Panc1 (cell line): ENCODE measurements at regions not wholly inside any gene's neighbourhood (a gene's known extent, or its start where the extent isn't known, plus 50 kb on each side); places are given as distances from the start of the nearest gene placed in this dataset.

ENCODE experiments used
- ATAC-seq: fragments of 200-7000 bp; cut with Tn5 transposase; 2 replicates; pipeline ENCODE4 v1.9.1; 2020; ENCODE audit warnings: mild to moderate bottlenecking, moderate library complexity
- BruUV-seq: library from RNA; stranded (reverse); fragments of 400-500 nt; replicated peaks from 2 replicates; lab custom pipeline; 2021; lab: Mats Ljungman, UMichigan
- CTCF ChIA-PET: fragments of 300-600 bp; sonication (Branson Sonifier 250); formaldehyde crosslinking; loops from one replicate; lab custom pipeline; 2022; ENCODE audit warnings: antibody characterized with exemption; lab: Charles Lee
- POLR2A ChIA-PET: fragments of 300-600 bp; sonication (Branson Sonifier 250); formaldehyde crosslinking; loops from one replicate; lab custom pipeline; 2022; ENCODE audit warnings: antibody characterized with exemption; lab: Charles Lee
- DNase-seq: peaks from one replicate; pipeline ENCODE4 v3.0.0-alpha.2; 2010; ENCODE audit warnings: low read depth, low spot score
- H3K27ac ChIP-seq: 2 replicates; pipeline ENCODE4 v1.5.1; 2011; ENCODE audit warnings: mild to moderate bottlenecking, low read length, inconsistent platforms
- H3K27me3 ChIP-seq: fragments of 200-500 bp; sonication (Bioruptor generic); 2 replicates; pipeline ENCODE4 v1.6.0; 2014; ENCODE audit warnings: low read length, inconsistent platforms; ENCODE audit not compliant: control insufficient read depth, insufficient read depth
- H3K36me3 ChIP-seq: fragments of 200-500 bp; sonication (Bioruptor generic); 2 replicates; pipeline ENCODE4 v1.5.1; 2014; ENCODE audit warnings: inconsistent platforms, mild to moderate bottlenecking, low read length, moderate library complexity; ENCODE audit not compliant: control insufficient read depth, insufficient read depth
- H3K4me1 ChIP-seq: 2 replicates; pipeline ENCODE4 v1.5.1; 2011; ENCODE audit warnings: inconsistent platforms, mild to moderate bottlenecking, low read length, moderate library complexity; ENCODE audit not compliant: control insufficient read depth, insufficient read depth
- H3K4me3 ChIP-seq, 2 experiments: 2 replicates each; pipeline ENCODE4 v1.5.1; 2011 to 2012; ENCODE audit warnings: low read depth in 2 of 2, low read length in 2 of 2, mild to moderate bottlenecking in 2 of 2, inconsistent platforms in 1 of 2, moderate library complexity in 1 of 2
- H3K9me3 ChIP-seq: fragments of 200-500 bp; sonication (Bioruptor generic); 2 replicates; pipeline ENCODE4 v1.5.1; 2014; ENCODE audit warnings: low read depth, mild to moderate bottlenecking, inconsistent platforms, low read length, moderate library complexity; ENCODE audit not compliant: control insufficient read depth, insufficient read depth
- CTCF ChIP-seq: fragments of 450-650 bp; IDR thresholded peaks from 2 replicates; pipeline ENCODE4 v1.5.1; 2017; ENCODE audit warnings: mild to moderate bottlenecking
- POLR2AphosphoS5 ChIP-seq: IDR thresholded peaks from 2 replicates; pipeline ENCODE4 v1.6.1; 2012; ENCODE audit warnings: mild to moderate bottlenecking, low read depth, low read length, moderate library complexity
- REST ChIP-seq, 2 experiments: IDR thresholded peaks; 2 replicates each; pipeline ENCODE4 v1.6.1; 2011 to 2012; ENCODE audit warnings: low read depth in 2 of 2, control low read depth in 1 of 2, low read length in 1 of 2, mild to moderate bottlenecking in 1 of 2, moderate library complexity in 1 of 2; ENCODE audit not compliant: insufficient read depth in 1 of 2
- SIN3A ChIP-seq: IDR thresholded peaks from 2 replicates; pipeline ENCODE4 v1.6.1; 2012; ENCODE audit warnings: low read depth, mild to moderate bottlenecking, low read length, moderate library complexity, borderline replicate concordance; ENCODE audit not compliant: insufficient read depth
- TCF7L2 ChIP-seq: IDR thresholded peaks from 2 replicates; pipeline ENCODE4 v1.6.1; 2011; ENCODE audit warnings: mild to moderate bottlenecking, low read depth, low read length, inconsistent platforms
- in situ Hi-C: cut with HindIII; loops from 2 replicates; pipeline ENCODE4 v1.10.0; 2016; ENCODE audit warnings: low sequenced_read_pairs, low pct_unique_long_range_greater_than_20kb
- intact Hi-C: fragments of 100-400 bp; cut with micrococcal nuclease; formaldehyde crosslinking; loops from one replicate; pipeline ENCODE4 v1.10.0; 2022; ENCODE audit not compliant: unreplicated experiment

GRCh38 chr13:34464011-34464410 lies 478.1 kb upstream of the NBEA start:
- no peaks in the 10 kb centered on the region for H3K4me1 ChIP-seq
- ChIA-PET POLR2A (no interaction called here), CTCF (no interaction called here)
- no peaks in the 10 kb centered on the region for H3K9me3 ChIP-seq
- TF ChIP-seq REST (IDR thresholded peaks at IDR 0.05; ENCODE audit: insufficient read depth in 1 of 2, low read depth in 2 of 2, low read length in 1 of 2) (no peak), POLR2AphosphoS5 (no peak), TCF7L2 (no peak), CTCF (no peak), SIN3A (no peak)
- no peak for ATAC-seq
- no peaks in the 10 kb centered on the region for H3K27me3 ChIP-seq
- no TSS peak for BruUV-seq
- in situ Hi-C loops (no loop called here), intact Hi-C loops (no loop called here)
- no peak overlapping the region for H3K27ac ChIP-seq
- no peak overlapping the region for H3K4me3 ChIP-seq
- no peak for DNase-seq
- H3K36me3 ChIP-seq, result no peaks in the 10 kb centered on the region

GRCh38 chr13:34465423-34465922 lies 476.6 kb upstream of the NBEA start:
- no peaks in the 10 kb centered on the region for H3K27me3 ChIP-seq
- in situ Hi-C loops, result no loop called here
- H3K9me3 ChIP-seq, result no peaks in the 10 kb centered on the region
- ATAC-seq (no peak), DNase-seq (no peak)
- CTCF ChIA-PET, result no interaction called here
- no peak overlapping the region for H3K4me3 ChIP-seq
- no peaks in the 10 kb centered on the region for H3K36me3 ChIP-seq
- H3K27ac ChIP-seq, result no peak overlapping the region
- no peaks in the 10 kb centered on the region for H3K4me1 ChIP-seq
- intact Hi-C loops, result no loop called here
- no TSS peak for BruUV-seq
- POLR2A ChIA-PET, result no interaction called here
- TF ChIP-seq TCF7L2, result no peak
- no peak for TF ChIP-seq SIN3A
- no peak for TF ChIP-seq REST (IDR thresholded peaks at IDR 0.05; ENCODE audit: insufficient read depth in 1 of 2, low read depth in 2 of 2, low read length in 1 of 2)
- TF ChIP-seq POLR2AphosphoS5, result no peak
- TF ChIP-seq CTCF, result no peak
